Fibroblast of skin of abdomen (primary cell): ENCODE measurements at regions not wholly inside any gene's neighbourhood (a gene's known extent, or its start where the extent isn't known, plus 50 kb on each side); places are given as distances from the start of the nearest gene placed in this dataset.
"Not testable (repeated sequence)": the region's sequence is repeated elsewhere in the genome, so short reads cannot be mapped to it uniquely, and the experiment has no call there.

ENCODE experiments used
- DNase-seq: peaks from one replicate; pipeline ENCODE4 v3.0.0-alpha.2; 2013

- DNase-seq = not testable (repeated sequence)
Measured at GRCh38 chr10:22079921-22080320, 76.4 kb upstream of the DNAJC1 start.

GRCh38 chr10:22071332-22071731 lies 67.8 kb upstream of the DNAJC1 start:
- no peak for DNase-seq

GRCh38 chr10:22067091-22067490 lies 63.6 kb upstream of the DNAJC1 start:
- no peak for DNase-seq

GRCh38 chr10:22060984-22061383 lies 57.5 kb upstream of the DNAJC1 start:
- not testable (repeated sequence) for DNase-seq

GRCh38 chr10:22058201-22058600 lies 54.7 kb upstream of the DNAJC1 start:
- DNase-seq = no peak

- peak; percentile 38 for DNase-seq
Measured at GRCh38 chr10:22054961-22055360, 51.4 kb upstream of the DNAJC1 start.
